IPS DF 6.9 (cell line): ENCODE measurements at regions not wholly inside any gene's neighbourhood (a gene's known extent, or its start where the extent isn't known, plus 50 kb on each side); places are given as distances from the start of the nearest gene placed in this dataset.
"Not testable (repeated sequence)": the region's sequence is repeated elsewhere in the genome, so short reads cannot be mapped to it uniquely, and the experiment has no call there.

Source experiments
- DNase-seq: peaks from one replicate; pipeline ENCODE4 v3.0.0-alpha.2; 2013; ENCODE audit warnings: low read depth, low spot score
- H3K27ac ChIP-seq: one replicate; pipeline ENCODE4 v1.5.1; 2013; ENCODE audit warnings: low read length, control low read depth
- H3K27me3 ChIP-seq: 2 replicates; pipeline ENCODE4 v1.6.1; 2013; ENCODE audit warnings: mild to moderate bottlenecking, low read length; ENCODE audit not compliant: control insufficient read depth, insufficient read depth
- H3K36me3 ChIP-seq: 2 replicates; pipeline ENCODE4 v1.6.1; 2013; ENCODE audit warnings: low read length; ENCODE audit not compliant: control insufficient read depth, insufficient read depth
- H3K4me1 ChIP-seq: 2 replicates; pipeline ENCODE4 v1.6.1; 2013; ENCODE audit warnings: low read length; ENCODE audit not compliant: control insufficient read depth, insufficient read depth
- H3K4me3 ChIP-seq: 2 replicates; pipeline ENCODE4 v1.5.1; 2013; ENCODE audit warnings: mild to moderate bottlenecking, low read length
- H3K9me3 ChIP-seq: 2 replicates; pipeline ENCODE4 v1.6.1; 2013; ENCODE audit warnings: low read length, inconsistent platforms; ENCODE audit not compliant: control insufficient read depth, insufficient read depth
- WGBS: extraction: QIAGEN DNeasy Blood & Tissue Kit; methylation state at CpG from one replicate; pipeline ENCODE4 v1.1.7; 2013; ENCODE audit warnings: mixed read lengths, missing lambda C conversion rate; ENCODE audit not compliant: insufficient read length, insufficient coverage; 5-methylcytosine and 5-hydroxymethylcytosine counted together

- Histone ChIP-seq H3K9me3 (no peaks in the 10 kb centered on the region), H3K27me3 (no peaks in the 10 kb centered on the region), H3K4me3 (no peak overlapping the region), H3K4me1 (no peaks in the 10 kb centered on the region), H3K36me3 (no peaks in the 10 kb centered on the region), H3K27ac (no peak overlapping the region)
- DNase-seq = no peak
- WGBS = 100% methylated on average over 1 of the region's 3 CpGs
Observed at GRCh38 chr2:16394986-16395550, 270.6 kb downstream of the CYRIA start.

GRCh38 chr2:16394072-16394985 is 271.3 kb downstream of the CYRIA start:
- WGBS = 100% methylated on average over 3 of the region's 15 CpGs
- no peak for DNase-seq
- no peak overlapping the region for H3K27ac ChIP-seq
- H3K4me1 ChIP-seq = no peaks in the 10 kb centered on the region
- H3K4me3 ChIP-seq = no peak overlapping the region
- no peaks in the 10 kb centered on the region for H3K9me3 ChIP-seq
- no peaks in the 10 kb centered on the region for H3K36me3 ChIP-seq
- no peaks in the 10 kb centered on the region for H3K27me3 ChIP-seq

GRCh38 chr2:16393500-16394071 is 272.0 kb downstream of the CYRIA start:
- no CpG with 5 or more reads among the region's 8 CpGs for WGBS
- Histone ChIP-seq H3K36me3 (no peaks in the 10 kb centered on the region), H3K9me3 (no peaks in the 10 kb centered on the region), H3K27ac (no peak overlapping the region), H3K27me3 (no peaks in the 10 kb centered on the region), H3K4me1 (no peaks in the 10 kb centered on the region), H3K4me3 (no peak overlapping the region)
- no peak for DNase-seq

- Histone ChIP-seq H3K36me3 (no peaks in the 10 kb centered on the region), H3K9me3 (no peaks in the 10 kb centered on the region), H3K27me3 (no peaks in the 10 kb centered on the region), H3K4me3 (no peak overlapping the region), H3K27ac (no peak overlapping the region), H3K4me1 (no peaks in the 10 kb centered on the region)
- no CpG with 5 or more reads among the region's 14 CpGs for WGBS
- no peak for DNase-seq
Observed at GRCh38 chr2:16392647-16393499, 272.8 kb downstream of the CYRIA start.

GRCh38 chr2:16391986-16392385 is 273.6 kb downstream of the CYRIA start:
- H3K36me3 ChIP-seq = no peaks in the 10 kb centered on the region
- no peaks in the 10 kb centered on the region for H3K27me3 ChIP-seq
- no peaks in the 10 kb centered on the region for H3K9me3 ChIP-seq
- H3K4me3 ChIP-seq = no peak overlapping the region
- no peak for DNase-seq
- no CpG with 5 or more reads among the region's 5 CpGs for WGBS
- no peaks in the 10 kb centered on the region for H3K4me1 ChIP-seq
- no peak overlapping the region for H3K27ac ChIP-seq

- H3K36me3 ChIP-seq = no peaks in the 10 kb centered on the region
- H3K4me1 ChIP-seq = no peaks in the 10 kb centered on the region
- WGBS = no CpG with 5 or more reads among the region's 6 CpGs
- no peak overlapping the region for H3K4me3 ChIP-seq
- DNase-seq = no peak
- no peak overlapping the region for H3K27ac ChIP-seq
- H3K27me3 ChIP-seq = no peaks in the 10 kb centered on the region
- H3K9me3 ChIP-seq = no peaks in the 10 kb centered on the region
Observed at GRCh38 chr2:16390561-16390960, 275.1 kb downstream of the CYRIA start.

- H3K4me3 ChIP-seq = no peak overlapping the region
- no peak for DNase-seq
- no peaks in the 10 kb centered on the region for H3K4me1 ChIP-seq
- no CpG with 5 or more reads among the region's 3 CpGs for WGBS
- H3K36me3 ChIP-seq = no peaks in the 10 kb centered on the region
- H3K27ac ChIP-seq = no peak overlapping the region
- no peaks in the 10 kb centered on the region for H3K27me3 ChIP-seq
- no peaks in the 10 kb centered on the region for H3K9me3 ChIP-seq
Observed at GRCh38 chr2:16389611-16390010, 276.0 kb downstream of the CYRIA start.

GRCh38 chr2:16388199-16388830 is 277.3 kb downstream of the CYRIA start:
- not testable (repeated sequence) for H3K4me3 ChIP-seq, DNase-seq, H3K27me3 ChIP-seq, H3K4me1 ChIP-seq, H3K36me3 ChIP-seq, H3K9me3 ChIP-seq, H3K27ac ChIP-seq
- no CpG with 5 or more reads among the region's 16 CpGs for WGBS

GRCh38 chr2:16387461-16387984 is 278.1 kb downstream of the CYRIA start:
- no peaks in the 10 kb centered on the region for H3K4me1 ChIP-seq
- H3K9me3 ChIP-seq = no peaks in the 10 kb centered on the region
- DNase-seq = no peak
- H3K27me3 ChIP-seq = no peaks in the 10 kb centered on the region
- WGBS = no CpG with 5 or more reads among the region's 8 CpGs
- no peaks in the 10 kb centered on the region for H3K36me3 ChIP-seq
- H3K27ac ChIP-seq = no peak overlapping the region
- no peak overlapping the region for H3K4me3 ChIP-seq
